ENCODE measurements at regions not wholly inside any gene's neighbourhood (a gene's known extent, or its start where the extent isn't known, plus 50 kb on each side); places are given as distances from the start of the nearest gene placed in this dataset.

DNA sequence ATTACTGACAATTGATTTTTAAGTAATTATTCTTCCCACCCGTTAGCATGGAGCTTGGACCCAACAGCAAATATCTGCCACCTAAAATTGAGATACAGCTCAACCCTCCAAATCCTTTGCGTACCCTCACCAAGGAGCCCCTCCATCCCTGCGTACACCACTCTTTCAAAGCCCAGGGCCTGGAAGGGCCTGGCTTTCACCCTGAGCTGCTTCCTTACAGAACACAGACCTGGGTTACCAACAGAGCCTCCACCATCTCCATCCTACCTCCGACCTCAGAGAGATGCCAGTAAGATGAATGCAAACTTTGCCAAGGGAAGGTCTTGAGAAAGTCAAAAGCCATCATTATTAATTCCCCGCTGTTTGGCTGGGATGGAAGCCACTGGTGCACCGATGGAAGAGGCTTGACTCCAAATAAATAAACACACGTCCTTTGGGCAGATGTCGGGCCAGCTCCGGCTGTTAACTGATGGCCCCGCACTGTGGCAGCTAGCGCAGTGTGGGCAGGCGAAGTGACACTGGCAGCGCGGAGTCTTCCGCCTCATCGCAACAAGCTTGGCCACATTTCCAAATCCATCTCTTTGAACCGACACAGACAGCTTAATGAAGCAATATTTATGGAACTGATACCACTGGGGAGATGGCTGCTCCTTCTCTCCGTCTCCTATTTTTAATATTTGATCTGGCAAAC lies 150.2 kb upstream of the VSTM2B start:
- peak; percentile 19 for DNase-seq

DNA sequence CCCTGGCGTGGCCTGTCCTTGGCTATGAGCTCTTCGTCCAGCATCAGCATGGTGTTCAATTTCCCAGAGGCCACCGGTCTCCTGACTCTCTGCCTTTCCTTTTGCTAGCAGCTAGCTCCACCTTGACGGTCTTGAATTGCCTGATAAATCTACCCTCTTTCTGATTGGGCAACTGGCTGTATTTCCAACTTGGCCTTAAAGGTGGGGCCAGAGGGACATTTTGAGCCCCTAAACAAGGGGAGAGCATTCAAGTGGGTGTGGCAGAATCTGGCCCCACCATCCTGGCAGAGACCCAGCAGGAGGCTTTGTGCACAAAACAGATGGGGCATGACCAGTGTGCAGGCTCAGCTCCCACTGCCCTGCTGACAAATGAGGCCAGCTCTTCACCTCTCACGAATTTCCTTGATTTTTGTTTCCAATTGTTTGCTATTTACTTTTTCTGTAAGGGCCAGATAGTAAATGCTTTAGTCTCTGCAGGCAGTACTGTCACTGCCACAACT lies 148.9 kb upstream of the VSTM2B start:
- peak; percentile 13 for DNase-seq

DNA sequence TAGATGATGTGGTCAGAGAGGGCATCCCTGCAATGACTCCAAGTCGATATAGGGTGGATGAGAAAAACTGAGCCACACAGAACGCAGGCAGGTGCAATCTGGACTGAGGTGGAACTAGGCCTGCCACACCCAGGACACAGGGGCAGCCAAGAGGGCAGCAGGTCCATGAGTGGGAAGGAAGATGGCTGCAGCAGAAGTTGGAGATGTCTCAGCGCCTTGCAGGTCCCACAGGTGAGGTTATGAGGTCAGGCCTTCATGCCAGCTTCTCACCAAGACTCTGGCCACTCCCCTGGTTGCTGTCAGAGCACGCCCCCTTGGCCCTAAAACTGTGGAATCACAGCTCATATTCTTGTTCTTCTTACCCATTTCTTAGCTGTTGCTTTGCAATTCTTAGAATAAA lies 147.7 kb upstream of the VSTM2B start:
- peak; percentile 31 for DNase-seq

DNA sequence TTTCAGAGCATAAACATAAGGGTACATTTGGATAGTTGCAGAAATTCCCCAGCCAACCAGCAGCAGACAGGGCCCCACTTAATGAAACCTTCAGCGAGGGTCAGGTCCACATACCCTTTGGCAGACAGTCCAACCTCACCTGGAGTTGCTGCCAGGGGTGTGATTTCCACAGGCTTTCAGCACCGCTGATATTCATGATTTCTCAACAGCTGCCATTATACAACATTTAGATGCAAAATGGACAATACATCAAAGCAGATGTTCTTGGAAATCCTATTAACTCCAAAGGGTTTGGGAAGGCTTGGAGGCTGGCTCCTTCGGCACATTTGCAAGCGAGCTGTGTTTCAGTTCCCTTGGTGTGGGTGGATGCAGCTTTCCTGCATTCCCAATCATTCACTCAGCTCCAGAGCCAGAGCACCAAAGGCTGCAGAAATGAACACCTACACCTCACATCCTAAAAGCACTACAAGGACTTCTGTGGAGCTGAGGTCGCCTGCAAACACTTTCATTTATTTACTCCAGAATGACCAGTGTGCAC lies 147.2 kb upstream of the VSTM2B start:
- DNase-seq: peak; percentile 13

GRCh38 chr19:29379257-29380021 lies 146.4 kb upstream of the VSTM2B start:
- peak; percentile 30 for DNase-seq

- peak; percentile 55 for DNase-seq
These were observed 145.2 kb upstream of the VSTM2B start for GRCh38 chr19:29380581-29380980.

DNA sequence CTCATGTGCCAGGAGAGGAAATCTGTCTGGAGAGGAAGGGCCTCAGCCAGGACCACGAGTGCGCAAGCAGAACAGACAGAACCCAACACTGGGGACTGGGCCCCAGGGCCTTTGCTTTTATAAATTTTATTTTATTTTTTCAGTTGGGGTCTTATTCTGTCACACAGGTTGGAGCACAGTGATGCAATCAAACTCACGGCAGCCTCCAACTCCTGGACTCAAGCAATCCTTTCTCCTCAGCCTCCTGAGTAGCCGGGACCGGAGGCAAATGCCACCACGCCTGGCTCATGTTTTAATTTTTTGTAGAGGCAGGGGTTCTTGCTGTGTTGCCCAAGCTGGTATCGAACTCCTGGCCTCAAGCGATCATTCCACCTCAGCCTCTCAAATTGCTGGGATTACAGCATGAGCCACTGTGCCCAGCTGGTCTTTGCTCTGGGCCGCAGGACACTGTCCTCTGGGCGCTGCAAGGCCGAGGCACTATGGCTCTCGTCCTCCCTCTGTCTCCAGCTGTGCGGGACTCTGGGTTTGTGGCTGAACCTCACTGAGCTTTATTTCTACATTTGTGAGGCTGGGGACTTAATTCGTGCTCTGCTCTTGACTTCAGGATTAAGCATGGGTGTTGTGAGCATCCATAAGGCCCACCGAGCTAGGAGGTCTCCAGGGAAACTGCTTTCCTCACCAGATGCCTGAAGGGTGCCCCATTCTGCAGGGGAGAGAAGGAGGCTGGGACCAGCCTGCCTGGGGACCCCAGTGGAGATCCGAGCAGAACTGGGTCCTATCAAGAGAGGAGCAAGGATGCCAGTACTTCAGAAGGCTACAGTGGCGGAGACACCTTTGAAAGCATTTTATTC lies 144.2 kb upstream of the VSTM2B start:
- DNase-seq: peak; percentile 13

- DNase-seq: peak; percentile 6
These were observed 142.1 kb upstream of the VSTM2B start for GRCh38 chr19:29383696-29384095.

DNA sequence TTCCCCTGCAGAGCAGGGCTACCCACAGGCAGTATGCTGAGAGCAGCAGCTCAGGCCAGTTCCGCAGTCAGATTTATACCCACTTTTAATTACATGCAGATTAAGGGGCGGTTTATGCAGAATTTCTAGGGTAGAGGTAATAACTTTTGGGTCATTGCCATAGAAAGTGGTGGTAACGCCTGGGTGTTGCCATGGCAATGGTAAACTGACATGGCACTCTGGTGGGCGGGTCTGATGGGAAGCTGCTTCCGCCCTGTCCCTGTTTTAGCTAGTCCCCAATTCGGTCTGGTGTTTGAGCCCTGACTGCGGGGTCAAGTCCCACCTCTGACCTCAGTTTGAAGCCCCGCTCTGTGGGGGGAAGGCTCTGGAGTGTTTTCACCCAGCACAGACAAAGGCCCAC lies 141.1 kb upstream of the VSTM2B start:
- DNase-seq: peak; percentile 10

- no peak for DNase-seq
These were observed 140.5 kb upstream of the VSTM2B start for GRCh38 chr19:29385191-29385795.

DNA sequence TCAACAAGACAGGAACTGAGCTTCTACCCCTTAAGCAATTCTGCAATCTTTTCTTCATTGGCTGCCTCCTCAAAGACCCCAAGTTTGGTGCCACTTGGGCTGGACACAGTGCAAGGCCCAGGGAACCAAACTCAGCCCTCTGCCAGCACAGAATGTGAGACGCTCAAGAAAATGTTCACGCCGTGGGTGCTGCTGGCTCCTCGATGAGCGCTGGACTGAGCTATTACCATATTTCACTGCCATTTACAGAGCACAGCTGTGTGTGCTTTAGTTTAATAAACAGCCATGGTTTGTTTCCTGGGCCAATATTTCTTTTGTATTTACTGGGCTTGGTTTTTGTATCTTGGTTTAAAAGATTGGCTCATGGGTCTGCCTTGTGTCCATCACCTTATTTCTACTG lies 138.8 kb upstream of the VSTM2B start:
- DNase-seq: no peak

GRCh38 chr19:29387586-29387985 lies 138.2 kb upstream of the VSTM2B start:
- DNase-seq: no peak

DNA sequence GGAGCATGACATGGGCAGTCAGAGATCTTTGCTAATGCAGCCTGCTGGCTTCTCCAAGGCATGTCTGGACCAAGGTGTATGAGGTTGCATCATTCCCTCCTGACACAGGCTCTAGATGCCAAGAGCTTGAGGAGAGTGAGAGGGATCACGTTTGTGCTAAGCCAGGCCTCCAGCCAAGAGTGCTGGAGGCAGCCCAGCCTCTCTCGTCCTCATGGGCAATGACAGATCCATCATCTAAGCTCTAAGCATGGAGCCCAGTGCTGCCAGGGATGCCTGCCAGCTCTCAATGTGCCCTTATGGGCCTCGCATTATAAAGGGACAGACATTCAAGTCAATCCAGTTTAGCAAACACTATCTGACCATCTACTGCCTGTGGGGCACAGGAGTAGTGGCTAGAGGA lies 136.3 kb upstream of the VSTM2B start:
- DNase-seq: no peak

- no peak for DNase-seq
These were observed 135.1 kb upstream of the VSTM2B start for GRCh38 chr19:29390742-29391141.

DNA sequence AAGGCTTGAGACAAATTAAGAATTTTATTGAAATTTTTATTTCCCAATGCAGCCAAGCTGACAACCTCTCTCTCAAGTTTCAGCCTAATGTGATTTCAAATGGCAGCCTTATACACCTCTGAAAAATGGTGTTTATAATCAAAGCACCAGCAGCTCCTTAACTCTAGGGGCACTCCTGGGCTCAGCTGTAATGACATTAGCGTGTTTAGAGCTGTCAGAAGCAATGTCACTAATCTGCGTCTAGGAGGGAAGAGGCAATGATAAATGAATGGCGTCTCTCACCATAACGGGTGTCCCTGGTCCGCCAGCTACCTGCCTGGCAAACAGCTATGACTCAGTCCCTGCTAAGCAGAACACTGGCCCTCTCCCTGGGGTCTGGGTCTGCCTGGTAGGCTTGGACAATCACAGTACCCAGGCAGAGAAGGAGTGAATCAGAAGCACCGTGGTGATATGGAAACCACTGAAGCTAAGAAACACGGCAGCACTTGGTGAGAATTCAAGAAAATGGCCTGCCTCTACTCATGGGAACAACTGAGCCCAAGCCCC lies 131.8 kb upstream of the VSTM2B start:
- DNase-seq: no peak

- DNase-seq: no peak
These were observed 130.6 kb upstream of the VSTM2B start for GRCh38 chr19:29395111-29395733.

- DNase-seq: no peak
These were observed 129.9 kb upstream of the VSTM2B start for GRCh38 chr19:29395734-29396414.

GRCh38 chr19:29396925-29397324 lies 128.9 kb upstream of the VSTM2B start:
- DNase-seq: no peak

DNA sequence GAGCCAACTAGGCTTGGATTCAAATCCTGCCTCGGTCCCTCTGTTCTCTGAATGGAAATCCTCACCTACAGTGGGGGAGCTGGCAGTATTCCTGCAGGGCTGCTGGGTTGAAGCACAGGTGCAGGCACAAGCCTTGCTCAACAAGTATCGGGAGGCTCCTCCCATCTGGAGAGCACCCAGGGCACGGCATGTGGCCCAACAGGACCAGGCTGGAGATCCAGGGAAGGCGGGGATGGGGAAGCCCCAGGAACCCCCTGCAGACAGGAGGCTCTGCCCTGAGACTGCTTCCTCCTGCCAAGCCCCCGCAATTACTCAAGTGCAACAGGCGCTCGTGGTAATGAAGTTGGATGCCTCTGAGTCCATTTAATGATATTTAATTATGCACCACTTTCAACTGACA lies 128.0 kb upstream of the VSTM2B start:
- DNase-seq: no peak

GRCh38 chr19:29399804-29400203 lies 126.0 kb upstream of the VSTM2B start:
- no peak for DNase-seq

All from activated effector memory CD4-positive, alpha-beta T cell treated with anti-CD3 and anti-CD28 coated beads, Interleukin-2, amount 50 U/mL, for 16 hours (primary cell).